Neural cell (in vitro differentiated cells): ENCODE measurements at regions not wholly inside any gene's neighbourhood (a gene's known extent, or its start where the extent isn't known, plus 50 kb on each side); places are given as distances from the start of the nearest gene placed in this dataset.

Experiments
- H2AFZ ChIP-seq: fragments of 200-600, 300-800 bp; sonication (generic), shearing (Covaris generic); 2 replicates; pipeline ENCODE4 v1.6.0; 2014; ENCODE audit warnings: low read depth, mild to moderate bottlenecking, antibody characterized with exemption, low read length, moderate library complexity
- H3F3A ChIP-seq: fragments of 200-600 bp; shearing (Covaris generic); 2 replicates; pipeline ENCODE4 v1.6.1; 2016; ENCODE audit warnings: mild to moderate bottlenecking, moderate library complexity, mixed read lengths, antibody characterized with exemption, low read length; ENCODE audit not compliant: insufficient read depth, poor library complexity, severe bottlenecking
- H3K27ac ChIP-seq: fragments of 200-600, 300-800 bp; sonication (generic), shearing (Covaris generic); 2 replicates; pipeline ENCODE4 v1.5.1; 2014; ENCODE audit warnings: mild to moderate bottlenecking, low read length, moderate library complexity
- H3K27me3 ChIP-seq: fragments of 300-800, 200-600 bp; sonication (generic), shearing (Covaris generic); 2 replicates; pipeline ENCODE4 v1.6.0; 2014; ENCODE audit warnings: mild to moderate bottlenecking, low read depth, low read length, moderate library complexity; ENCODE audit not compliant: insufficient read depth
- H3K36me3 ChIP-seq: fragments of 300-800, 200-600 bp; sonication (generic), shearing (Covaris generic); 2 replicates; pipeline ENCODE4 v1.5.1; 2014; ENCODE audit warnings: mild to moderate bottlenecking, antibody characterized with exemption, low read length, moderate library complexity; ENCODE audit not compliant: insufficient read depth
- H3K4me2 ChIP-seq: fragments of 300-800, 200-600 bp; sonication (generic), shearing (Covaris generic); 2 replicates; pipeline ENCODE4 v1.6.0; 2014; ENCODE audit warnings: mild to moderate bottlenecking, low read length
- H3K4me3 ChIP-seq: fragments of 300-800, 200-600 bp; sonication (generic), shearing (Covaris generic); 2 replicates; pipeline ENCODE4 v1.5.1; 2014; ENCODE audit warnings: mild to moderate bottlenecking, low read length, moderate library complexity
- H3K79me2 ChIP-seq: fragments of 200-600 bp; shearing (Covaris generic); replicated peaks from 2 replicates; pipeline ENCODE4 v1.6.0; 2014; ENCODE audit warnings: mild to moderate bottlenecking, low read length, moderate library complexity; ENCODE audit not compliant: insufficient read depth
- H3K9ac ChIP-seq: fragments of 300-800, 200-600 bp; sonication (generic), shearing (Covaris generic); 2 replicates; pipeline ENCODE4 v1.6.1; 2016; ENCODE audit warnings: mild to moderate bottlenecking, low read length, mixed read lengths
- H3K9me2 ChIP-seq: fragments of 200-600 bp; shearing (Covaris generic); 2 replicates; pipeline ENCODE4 v1.6.1; 2016; ENCODE audit warnings: mild to moderate bottlenecking, low read length, mixed read lengths; ENCODE audit not compliant: insufficient read depth
- H3K9me3 ChIP-seq: fragments of 200-600, 300-800 bp; sonication (generic), shearing (Covaris generic); 2 replicates; pipeline ENCODE4 v1.6.1; 2016; ENCODE audit warnings: mild to moderate bottlenecking, mixed run types, low read length, moderate library complexity, mixed read lengths
- H4K20me1 ChIP-seq: fragments of 200-600 bp; shearing (Covaris generic); 2 replicates; pipeline ENCODE4 v1.6.1; 2016; ENCODE audit warnings: mild to moderate bottlenecking, mixed run types; ENCODE audit not compliant: insufficient read depth
- CTCF ChIP-seq: fragments of 450-650 bp; IDR thresholded peaks from 2 replicates; pipeline ENCODE4 v1.5.1; 2014; ENCODE audit warnings: antibody characterized with exemption, mild to moderate bottlenecking, moderate library complexity; ENCODE audit not compliant: poor library complexity, severe bottlenecking
- EP300 ChIP-seq: fragments of 450-650 bp; conservative IDR thresholded peaks from 2 replicates; pipeline ENCODE4 v1.6.1; 2014; ENCODE audit warnings: antibody characterized with exemption, mild to moderate bottlenecking, moderate library complexity; ENCODE audit not compliant: poor library complexity, severe bottlenecking
- EZH2 ChIP-seq: fragments of 200-600, 300-800 bp; shearing (Covaris generic), sonication (generic); IDR thresholded peaks from 2 replicates; pipeline ENCODE4 v1.6.1; 2014; ENCODE audit warnings: antibody characterized with exemption, low read length, borderline replicate concordance, mild to moderate bottlenecking; ENCODE audit not compliant: insufficient read depth, poor library complexity, severe bottlenecking
- MXI1 ChIP-seq: fragments of 450-650 bp; conservative IDR thresholded peaks from 2 replicates; pipeline ENCODE4 v1.6.1; 2014; ENCODE audit warnings: antibody characterized with exemption, mild to moderate bottlenecking; ENCODE audit not compliant: poor library complexity, severe bottlenecking
- POLR2AphosphoS5 ChIP-seq: IDR thresholded peaks from 2 replicates; pipeline ENCODE4 v1.6.1; 2012
- RAD21 ChIP-seq: fragments of 450-650 bp; conservative IDR thresholded peaks from 2 replicates; pipeline ENCODE4 v1.6.1; 2014; ENCODE audit warnings: antibody characterized with exemption, mild to moderate bottlenecking, moderate library complexity
- REST ChIP-seq: IDR thresholded peaks from 2 replicates; pipeline ENCODE4 v1.6.1; 2012; ENCODE audit warnings: borderline replicate concordance
- SMC3 ChIP-seq: fragments of 450-650 bp; conservative IDR thresholded peaks from 2 replicates; pipeline ENCODE4 v1.6.1; 2014; ENCODE audit warnings: antibody characterized with exemption, mild to moderate bottlenecking, moderate library complexity; ENCODE audit not compliant: poor library complexity
- TAF1 ChIP-seq: IDR thresholded peaks from 2 replicates; pipeline ENCODE4 v1.6.1; 2012; ENCODE audit warnings: low read depth

GRCh38 chr3:3538451-3538850, 260.8 kb upstream of the LRRN1 start:
- TF ChIP-seq REST (no peak), POLR2AphosphoS5 (no peak), CTCF (no peak), EZH2 (no peak), EP300 (no peak), SMC3 (no peak), RAD21 (no peak), TAF1 (no peak), MXI1 (no peak)
- Histone ChIP-seq H2AFZ (no peak overlapping the region), H4K20me1 (no peaks in the 10 kb centered on the region), H3K79me2 (no peaks in the 10 kb centered on the region), H3K4me3 (no peak overlapping the region), H3K4me2 (no peak overlapping the region), H3F3A (no peaks in the 10 kb centered on the region), H3K36me3 (no peaks in the 10 kb centered on the region), H3K9me2 (no peaks in the 10 kb centered on the region), H3K9me3 (no peaks in the 10 kb centered on the region), H3K27me3 (no peaks in the 10 kb centered on the region), H3K27ac (no peak overlapping the region), H3K9ac (no peak overlapping the region)

GRCh38 chr3:3532508-3532907, 266.7 kb upstream of the LRRN1 start:
- Histone ChIP-seq H3K36me3 (no peaks in the 10 kb centered on the region), H3K9me2 (no peaks in the 10 kb centered on the region), H3F3A (no peaks in the 10 kb centered on the region), H3K27ac (no peak overlapping the region), H3K4me3 (no peak overlapping the region), H2AFZ (no peak overlapping the region), H4K20me1 (no peaks in the 10 kb centered on the region), H3K4me2 (no peak overlapping the region), H3K79me2 (no peaks in the 10 kb centered on the region), H3K9me3 (no peaks in the 10 kb centered on the region), H3K27me3 (no peaks in the 10 kb centered on the region), H3K9ac (no peak overlapping the region)
- TF ChIP-seq SMC3 = no peak

GRCh38 chr3:3531476-3531875, 267.8 kb upstream of the LRRN1 start:
- no peaks in the 10 kb centered on the region for H3K27me3 ChIP-seq

More at GRCh38 chr3:3531476-3531875, 267.8 kb upstream of the LRRN1 start:
- TF ChIP-seq SMC3 (no peak), POLR2AphosphoS5 (no peak), MXI1 (no peak)
- Histone ChIP-seq H3K9ac (no peak overlapping the region), H3K36me3 (no peaks in the 10 kb centered on the region), H3K27ac (no peak overlapping the region), H4K20me1 (no peaks in the 10 kb centered on the region), H3K79me2 (no peaks in the 10 kb centered on the region), H3K4me2 (no peak overlapping the region), H2AFZ (no peak overlapping the region), H3F3A (no peaks in the 10 kb centered on the region), H3K4me3 (no peak overlapping the region), H3K9me2 (no peaks in the 10 kb centered on the region), H3K9me3 (no peaks in the 10 kb centered on the region)
